HG02642 (cell line): ENCODE measurements at regions not wholly inside any gene's neighbourhood (a gene's known extent, or its start where the extent isn't known, plus 50 kb on each side); places are given as distances from the start of the nearest gene placed in this dataset.
"Not testable (repeated sequence)": the region's sequence is repeated elsewhere in the genome, so short reads cannot be mapped to it uniquely, and the experiment has no call there.

ENCODE experiments used
- ATAC-seq: cut with Tn5 transposase; IDR thresholded peaks from one replicate; pipeline ENCODE4 v1.9.1; 2021; ENCODE audit warnings: mild to moderate bottlenecking; ENCODE audit not compliant: unreplicated experiment, poor library complexity

GRCh38 chrX:78603908-78604307, 55.2 kb downstream of the RTL3 start:
- no peak for ATAC-seq

- ATAC-seq: no peak
Measured at GRCh38 chrX:78595901-78596502, 63.1 kb downstream of the RTL3 start.

- no peak for ATAC-seq
Measured at GRCh38 chrX:78593701-78594100, 65.4 kb downstream of the RTL3 start.

DNA sequence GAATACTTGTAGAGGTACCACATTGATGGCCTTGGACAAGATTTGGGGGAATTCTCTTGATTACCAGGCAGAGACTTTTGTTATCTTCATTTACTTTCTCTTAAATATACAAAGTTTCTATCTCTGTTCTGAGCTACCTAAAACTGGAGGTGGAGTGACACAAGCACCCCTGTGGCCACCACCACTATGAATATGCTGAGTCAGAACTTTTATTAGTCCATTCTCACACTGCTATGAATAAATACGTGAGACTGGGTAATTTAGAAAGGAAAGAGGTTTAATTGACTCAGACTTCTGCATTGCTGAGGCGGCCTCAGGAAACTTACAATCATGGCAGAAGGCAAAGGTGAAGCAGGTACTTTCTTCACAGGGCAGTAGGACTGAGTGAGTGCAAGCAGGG, 67.1 kb downstream of the RTL3 start:
- no peak for ATAC-seq

- ATAC-seq: no peak
Measured at GRCh38 chrX:78574306-78574705, 84.8 kb downstream of the RTL3 start.

GRCh38 chrX:78573630-78574029, 85.5 kb downstream of the RTL3 start:
- ATAC-seq: no peak

DNA sequence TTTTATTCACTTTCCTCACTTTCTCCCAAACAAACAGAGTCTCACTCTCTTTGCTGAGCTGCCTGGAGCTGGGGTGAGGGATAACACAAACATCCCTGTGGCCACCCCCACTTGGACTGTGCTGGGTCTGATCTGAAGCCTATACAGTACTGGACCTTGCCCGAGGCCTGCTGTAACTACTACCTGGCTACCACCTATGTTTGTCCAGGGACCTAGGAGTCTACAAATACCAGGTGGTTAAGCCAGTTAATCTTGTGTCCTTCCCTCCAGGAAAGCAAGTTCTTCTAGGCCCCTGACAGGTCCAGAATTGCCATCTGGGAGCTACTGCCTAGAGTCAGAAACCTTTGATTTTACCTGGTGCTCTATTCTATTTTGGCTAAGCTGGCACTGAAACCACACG, 87.3 kb downstream of the RTL3 start:
- ATAC-seq: no peak

DNA sequence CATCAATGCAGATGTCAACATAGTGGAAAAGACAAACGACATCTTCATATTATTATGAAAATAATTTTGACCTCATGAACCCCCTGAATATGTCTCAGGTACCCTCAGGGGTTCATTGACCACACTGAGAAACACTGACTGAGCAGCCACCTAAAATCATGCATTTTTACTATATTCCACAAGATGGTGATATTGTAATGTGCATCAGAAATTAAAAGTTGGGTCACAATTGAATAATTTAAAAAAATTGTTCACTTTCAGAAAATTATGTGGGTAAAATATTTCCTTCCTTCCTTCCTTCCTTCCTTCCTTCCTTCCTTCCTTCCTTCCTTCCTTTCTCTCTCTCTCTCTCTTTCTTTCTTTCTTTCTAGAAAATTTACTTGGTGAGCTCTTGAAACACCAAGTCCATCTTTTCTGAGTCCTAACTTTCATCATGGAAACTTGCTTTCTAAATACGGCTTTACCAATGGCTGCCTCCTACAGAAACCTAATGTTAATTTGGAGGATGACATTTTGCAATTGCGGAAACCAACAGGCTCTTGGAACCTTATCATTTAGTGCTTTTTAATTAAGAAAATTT, 103.6 kb downstream of the RTL3 start:
- no peak for ATAC-seq

GRCh38 chrX:78552628-78553027, 106.5 kb downstream of the RTL3 start:
- ATAC-seq: not testable (repeated sequence)

DNA sequence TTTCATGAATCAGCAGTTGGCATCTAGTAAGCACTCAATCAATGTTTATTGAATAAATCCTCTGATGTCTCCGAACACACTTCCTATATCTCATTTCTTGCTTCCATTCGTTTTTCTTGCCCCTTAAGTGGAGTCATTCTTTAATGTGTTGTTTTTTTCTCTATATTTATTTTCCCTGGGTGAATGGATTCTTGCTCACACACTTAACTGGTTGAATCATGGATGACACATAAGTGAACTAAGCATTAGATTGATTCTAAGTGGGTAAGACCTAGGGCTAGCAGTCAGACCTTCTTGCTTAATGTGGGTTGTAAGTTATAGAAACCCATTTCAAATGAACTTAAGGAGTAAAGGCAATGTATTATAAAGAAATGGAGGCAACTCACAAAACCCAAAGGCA, 111.1 kb downstream of the RTL3 start:
- ATAC-seq: no peak

DNA sequence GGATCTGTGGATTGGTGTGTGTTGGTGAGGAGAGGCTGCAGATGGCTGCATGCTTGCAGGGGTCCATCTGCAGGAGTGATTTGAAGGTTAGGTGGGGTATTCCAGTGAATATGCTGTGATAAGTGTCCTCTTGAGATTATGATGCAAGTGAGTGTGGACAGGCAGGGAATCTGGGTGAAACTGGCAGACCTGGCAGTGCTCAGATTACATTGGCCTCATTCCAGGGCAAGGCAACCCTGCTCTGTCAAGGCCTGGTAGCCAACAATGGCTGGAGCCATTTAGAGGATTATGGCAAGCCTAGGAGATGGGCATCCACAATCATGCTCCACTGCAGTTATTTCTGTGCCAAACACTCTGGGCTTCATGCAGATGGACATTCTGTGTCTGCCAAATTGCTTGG, 113.9 kb downstream of the RTL3 start:
- ATAC-seq: no peak

- no peak for ATAC-seq
Measured at GRCh38 chrX:78543281-78543680, 115.8 kb downstream of the RTL3 start.

- no peak for ATAC-seq
Measured at GRCh38 chrX:78540171-78540570, 119.0 kb downstream of the RTL3 start.

- no peak for ATAC-seq
Measured at GRCh38 chrX:78534221-78534620, 124.9 kb downstream of the RTL3 start.

DNA sequence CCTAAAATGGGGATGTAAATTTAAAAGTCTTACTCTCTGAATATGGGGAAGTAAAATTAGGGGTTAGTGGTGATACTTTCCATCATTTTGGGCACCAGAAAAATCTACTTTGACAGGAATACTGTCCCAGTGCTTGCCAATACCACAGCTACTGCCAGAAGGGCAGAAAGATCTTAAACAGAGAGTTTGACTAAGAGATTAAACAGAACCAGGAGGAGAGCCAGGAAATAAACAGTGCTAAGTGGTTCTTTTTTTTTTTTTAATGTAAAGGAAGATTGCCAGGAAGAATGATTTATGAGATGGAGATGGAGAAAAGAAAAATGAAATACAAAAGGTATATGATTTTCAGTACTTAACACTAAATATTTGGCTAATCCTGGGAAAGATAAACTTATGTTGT, 126.8 kb downstream of the RTL3 start:
- ATAC-seq: no peak

DNA sequence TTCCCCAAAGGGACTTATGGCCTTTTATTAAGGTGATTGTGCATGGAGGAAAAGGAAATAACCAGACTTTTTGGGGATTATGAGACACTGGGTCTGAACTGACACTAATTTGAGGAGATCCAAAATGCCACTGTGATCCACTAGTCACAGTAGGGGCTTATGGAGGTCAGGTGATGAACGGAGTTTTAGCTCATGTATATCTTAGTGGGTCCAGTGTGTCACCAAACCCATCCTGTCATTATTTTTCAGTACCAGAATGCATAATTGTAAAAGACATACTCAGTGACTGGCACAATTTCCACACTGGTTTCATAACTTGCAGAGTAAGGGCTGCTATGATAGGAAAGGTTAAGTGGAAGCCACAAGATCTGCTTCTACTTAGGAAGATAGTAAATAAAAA, 131.3 kb downstream of the RTL3 start:
- ATAC-seq: no peak

DNA sequence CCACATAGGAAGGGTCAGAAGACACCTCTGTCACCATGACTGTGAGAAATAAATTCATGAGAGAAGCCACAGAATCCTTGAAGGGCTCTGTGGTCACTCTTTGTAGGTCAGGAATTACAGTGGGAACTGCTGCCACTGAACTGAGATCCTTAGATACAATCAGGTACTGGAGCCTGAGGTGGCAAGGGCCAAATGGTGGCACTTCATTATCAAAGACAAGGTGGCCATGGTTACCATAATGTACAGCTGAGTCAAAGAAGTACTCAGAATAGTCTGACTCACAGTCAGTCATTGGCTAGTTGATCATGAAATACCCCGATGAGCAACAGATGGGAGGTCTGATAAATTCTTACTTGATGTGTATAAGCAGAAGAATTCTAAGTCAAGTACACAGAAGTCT, 131.9 kb downstream of the RTL3 start:
- ATAC-seq: no peak

- ATAC-seq: no peak
Measured at GRCh38 chrX:78522601-78523000, 136.5 kb downstream of the RTL3 start.

DNA sequence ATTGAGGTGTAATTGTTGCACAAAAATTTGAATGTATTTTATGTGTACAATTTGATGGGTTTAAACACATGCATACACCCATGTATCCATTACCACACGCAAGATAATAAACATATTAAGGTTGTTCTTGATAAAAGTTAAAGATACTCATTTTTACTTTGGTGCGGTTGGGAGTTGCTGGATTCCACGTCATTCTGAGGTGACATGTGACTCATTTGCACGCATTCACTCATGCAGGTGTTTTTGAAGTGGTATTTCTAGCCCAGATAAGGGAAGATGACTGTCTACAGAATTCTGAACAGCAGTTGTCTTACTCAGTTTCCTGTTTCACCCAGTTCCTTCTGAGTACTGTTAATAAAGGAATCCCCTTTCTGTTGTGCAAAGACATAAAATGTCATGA, 142.0 kb downstream of the RTL3 start:
- peak; percentile 91 for ATAC-seq

DNA sequence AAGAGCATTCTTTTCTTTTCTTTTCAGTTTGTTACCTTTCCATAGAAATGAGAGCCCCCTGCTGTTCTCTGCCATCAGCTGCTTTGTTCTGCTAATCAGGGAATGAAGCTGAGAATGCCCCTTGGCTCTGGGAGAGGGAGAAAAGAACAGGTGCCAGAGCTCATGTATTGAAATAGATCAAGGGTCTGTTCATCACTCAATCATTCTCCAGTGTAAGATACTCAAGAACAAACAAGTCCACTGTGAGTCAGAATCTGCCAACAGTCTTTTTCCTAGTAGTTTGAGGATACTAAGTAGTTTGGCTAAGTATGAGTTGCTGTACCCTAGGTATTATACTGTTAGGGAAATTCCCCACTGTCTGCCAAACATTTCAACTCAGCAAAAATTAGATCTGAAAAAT, 144.3 kb downstream of the RTL3 start:
- ATAC-seq: no peak

DNA sequence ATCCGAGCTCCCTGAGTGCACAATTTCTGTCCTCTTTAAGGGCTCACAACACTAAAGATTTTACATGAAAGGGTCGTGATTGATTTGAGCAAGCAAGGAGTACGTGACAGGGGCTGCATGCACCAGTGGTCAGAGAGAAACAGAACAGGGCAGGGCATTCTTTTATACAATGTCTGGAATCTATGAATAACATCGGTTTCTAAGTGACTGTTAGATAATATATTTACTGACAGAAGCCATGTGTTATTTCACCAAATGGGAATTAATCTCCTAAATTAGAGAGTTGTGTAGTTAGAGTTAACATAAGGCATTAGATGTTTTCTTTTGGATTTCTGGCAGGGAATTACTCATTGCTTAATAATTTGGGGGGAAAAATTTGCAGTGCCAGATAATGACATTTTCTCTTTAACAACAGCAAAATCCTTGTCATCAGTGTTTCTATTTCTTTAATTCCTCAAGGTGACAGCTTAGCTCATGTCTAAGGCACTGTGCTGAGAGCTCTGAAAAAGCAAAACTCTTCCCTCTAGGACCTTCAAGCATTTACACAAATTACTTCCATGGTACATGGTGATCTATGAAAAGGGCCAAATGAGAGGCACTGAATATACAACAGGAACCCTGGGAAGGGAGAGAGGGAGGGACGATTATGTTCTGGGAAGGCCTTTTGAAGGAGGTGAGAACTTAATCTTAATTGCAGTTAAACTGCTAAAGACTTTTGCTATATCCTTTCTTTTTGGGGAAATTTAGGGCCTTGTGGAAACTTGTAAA, 145.0 kb downstream of the RTL3 start:
- no peak for ATAC-seq

- no peak for ATAC-seq
Measured at GRCh38 chrX:78506248-78506647, 152.9 kb downstream of the RTL3 start.
